ENCODE measurements at regions not wholly inside any gene's neighbourhood (a gene's known extent, or its start where the extent isn't known, plus 50 kb on each side); places are given as distances from the start of the nearest gene placed in this dataset.

GRCh38 chr1:239493811-239494414 is 107.5 kb downstream of the CHRM3 start:
- DNase-seq (ENCODE audit: low spot score), result no peak
- in situ Hi-C loops (cut with MboI; ENCODE audit: low sequenced_read_pairs, unreplicated experiment), result no loop called here
- TF ChIP-seq CTCF (IDR thresholded peaks at IDR 0.05; ENCODE audit: borderline replicate concordance, control extremely low read depth, extremely low read depth, insufficient read depth, missing control alignments), result no peak

GRCh38 chr1:239505094-239505493 is 118.7 kb downstream of the CHRM3 start:
- in situ Hi-C loops (cut with MboI; ENCODE audit: low sequenced_read_pairs, unreplicated experiment), result no loop called here
- no peak for TF ChIP-seq CTCF (IDR thresholded peaks at IDR 0.05; ENCODE audit: borderline replicate concordance, control extremely low read depth, extremely low read depth, insufficient read depth, missing control alignments)

GRCh38 chr1:239507826-239508225 is 121.5 kb downstream of the CHRM3 start:
- DNase-seq (ENCODE audit: low spot score), result no peak
- TF ChIP-seq CTCF (IDR thresholded peaks at IDR 0.05; ENCODE audit: borderline replicate concordance, control extremely low read depth, extremely low read depth, insufficient read depth, missing control alignments), result no peak
- in situ Hi-C loops (cut with MboI; ENCODE audit: low sequenced_read_pairs, unreplicated experiment), result no loop called here

More at GRCh38 chr1:239505094-239505493, 118.7 kb downstream of the CHRM3 start:
- no peak for DNase-seq (ENCODE audit: low spot score)

- in situ Hi-C loops (cut with MboI; ENCODE audit: low sequenced_read_pairs, unreplicated experiment), result no loop called here
- no peak for TF ChIP-seq CTCF (IDR thresholded peaks at IDR 0.05; ENCODE audit: borderline replicate concordance, control extremely low read depth, extremely low read depth, insufficient read depth, missing control alignments)
- DNase-seq (ENCODE audit: low spot score), result no peak
Observed at GRCh38 chr1:239511875-239512274, 125.5 kb downstream of the CHRM3 start.

- in situ Hi-C loops (cut with MboI; ENCODE audit: low sequenced_read_pairs, unreplicated experiment), result no loop called here
- no peak for TF ChIP-seq CTCF (IDR thresholded peaks at IDR 0.05; ENCODE audit: borderline replicate concordance, control extremely low read depth, extremely low read depth, insufficient read depth, missing control alignments)
- DNase-seq (ENCODE audit: low spot score), result no peak
Observed at GRCh38 chr1:239516579-239516978, 130.2 kb downstream of the CHRM3 start.

- in situ Hi-C loops (cut with MboI; ENCODE audit: low sequenced_read_pairs, unreplicated experiment), result no loop called here
- DNase-seq (ENCODE audit: low spot score), result no peak
- TF ChIP-seq CTCF (IDR thresholded peaks at IDR 0.05; ENCODE audit: borderline replicate concordance, control extremely low read depth, extremely low read depth, insufficient read depth, missing control alignments), result no peak
Observed at GRCh38 chr1:239526391-239526790, 140.0 kb downstream of the CHRM3 start.
